ENCODE measurements at regions not wholly inside any gene's neighbourhood (a gene's known extent, or its start where the extent isn't known, plus 50 kb on each side); places are given as distances from the start of the nearest gene placed in this dataset.

- TF ChIP-seq RNF2 (IDR thresholded peaks at IDR 0.05; ENCODE audit: borderline replicate concordance, low read depth, low read length, missing control alignments, poor library complexity, severe bottlenecking) (no peak), SRF (IDR thresholded peaks at IDR 0.05; ENCODE audit: low read depth, low read length) (no peak)
Observed at GRCh38 chr17:71057938-71058337, 888.6 kb downstream of the KCNJ2 start (continued).
